ENCODE measurements at regions not wholly inside any gene's neighbourhood (a gene's known extent, or its start where the extent isn't known, plus 50 kb on each side); places are given as distances from the start of the nearest gene placed in this dataset.
"Not testable (repeated sequence)": the region's sequence is repeated elsewhere in the genome, so short reads cannot be mapped to it uniquely, and the experiment has no call there.

DNA sequence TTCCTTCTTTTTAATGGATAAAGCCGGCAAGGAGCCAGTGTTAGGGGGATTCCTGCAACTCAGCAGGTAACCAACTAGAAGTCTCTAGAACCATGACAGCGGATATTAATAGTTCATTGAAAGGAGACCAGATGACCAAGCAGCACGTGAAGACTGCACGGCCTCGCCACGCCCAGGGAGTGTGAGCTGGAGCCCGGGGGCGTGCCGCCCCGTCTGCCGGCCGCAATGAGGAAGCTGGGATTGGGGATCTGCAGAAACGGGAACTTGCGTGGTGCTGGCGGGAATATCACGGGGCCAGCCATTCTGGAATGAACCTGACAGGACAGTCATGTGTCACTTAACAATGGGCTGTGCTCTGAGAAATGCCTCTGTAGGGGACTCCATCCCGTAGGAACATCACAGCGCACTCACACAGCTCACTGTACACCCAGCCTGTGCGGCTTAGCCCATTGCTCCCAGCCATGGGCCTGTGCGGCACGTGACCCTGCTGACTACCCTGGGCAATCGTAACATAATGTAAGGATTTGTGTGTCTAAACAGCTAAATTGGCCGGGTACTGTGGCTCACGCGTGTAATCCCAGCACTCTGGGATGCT is 4092.8 kb upstream of the TPTE start:
- DNase-seq (ENCODE audit: low read depth): not testable (repeated sequence)

DNA sequence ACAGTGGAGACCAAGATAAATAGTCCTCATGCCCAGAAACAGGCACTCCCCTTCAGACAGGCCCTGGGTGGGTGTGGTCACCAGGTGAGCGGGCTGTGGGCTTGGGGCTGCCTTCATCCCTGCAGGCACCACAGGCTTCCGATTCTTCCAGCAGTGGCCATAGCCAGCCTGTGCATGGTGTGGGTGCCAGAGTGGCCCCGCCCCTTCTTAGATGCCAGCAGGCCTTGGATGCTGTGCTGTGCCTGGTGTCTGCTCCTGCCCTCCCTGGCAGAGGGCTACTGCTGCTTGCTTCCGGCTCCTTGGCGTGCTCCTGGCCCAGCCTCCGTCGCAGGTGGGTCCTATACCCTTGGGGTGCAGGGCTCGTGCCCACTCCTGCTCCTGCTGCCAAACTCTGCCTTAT is 4091.5 kb upstream of the TPTE start:
- not testable (repeated sequence) for DNase-seq (ENCODE audit: low read depth)

DNA sequence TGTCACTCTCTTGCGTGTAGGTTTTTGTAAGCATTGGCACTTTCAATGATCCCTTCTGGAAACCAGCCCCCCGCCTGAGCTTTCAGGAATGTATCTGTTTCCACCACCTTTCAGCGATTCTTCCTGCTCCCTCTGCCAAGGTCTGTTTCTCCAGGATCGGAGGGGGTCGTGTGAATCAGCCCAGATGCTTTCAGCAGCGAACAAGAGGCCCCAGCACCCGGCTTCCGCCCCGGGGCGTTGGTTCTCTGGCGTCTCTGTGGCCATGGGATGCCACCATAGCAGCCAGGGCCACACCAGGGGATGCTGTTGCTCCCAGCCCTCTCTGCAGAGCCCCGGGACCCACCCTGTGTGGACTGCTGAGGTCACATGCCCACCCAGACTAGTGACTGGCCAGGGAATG is 4088.2 kb upstream of the TPTE start:
- DNase-seq (ENCODE audit: low read depth): not testable (repeated sequence)

DNA sequence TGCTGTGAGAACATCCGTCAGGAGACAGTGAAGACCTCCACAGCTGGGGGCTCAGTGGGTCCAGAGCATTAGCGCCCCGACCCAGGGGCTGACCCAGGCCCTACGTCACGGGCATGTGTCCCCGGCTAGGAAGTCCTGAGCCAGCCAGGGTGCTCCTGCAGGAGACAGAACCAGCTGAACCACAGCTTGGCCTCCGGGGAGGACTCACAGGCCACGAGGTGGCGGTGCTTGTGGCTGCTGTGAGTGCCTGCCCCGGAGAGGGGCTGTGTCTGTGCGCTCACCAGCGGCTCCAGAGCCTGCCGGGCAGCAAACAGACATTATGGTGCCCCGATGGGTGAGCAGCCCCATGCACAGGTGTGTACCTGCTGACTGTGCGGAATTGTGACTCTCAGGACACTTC is 4085.2 kb upstream of the TPTE start:
- not testable (repeated sequence) for DNase-seq (ENCODE audit: low read depth)

DNA sequence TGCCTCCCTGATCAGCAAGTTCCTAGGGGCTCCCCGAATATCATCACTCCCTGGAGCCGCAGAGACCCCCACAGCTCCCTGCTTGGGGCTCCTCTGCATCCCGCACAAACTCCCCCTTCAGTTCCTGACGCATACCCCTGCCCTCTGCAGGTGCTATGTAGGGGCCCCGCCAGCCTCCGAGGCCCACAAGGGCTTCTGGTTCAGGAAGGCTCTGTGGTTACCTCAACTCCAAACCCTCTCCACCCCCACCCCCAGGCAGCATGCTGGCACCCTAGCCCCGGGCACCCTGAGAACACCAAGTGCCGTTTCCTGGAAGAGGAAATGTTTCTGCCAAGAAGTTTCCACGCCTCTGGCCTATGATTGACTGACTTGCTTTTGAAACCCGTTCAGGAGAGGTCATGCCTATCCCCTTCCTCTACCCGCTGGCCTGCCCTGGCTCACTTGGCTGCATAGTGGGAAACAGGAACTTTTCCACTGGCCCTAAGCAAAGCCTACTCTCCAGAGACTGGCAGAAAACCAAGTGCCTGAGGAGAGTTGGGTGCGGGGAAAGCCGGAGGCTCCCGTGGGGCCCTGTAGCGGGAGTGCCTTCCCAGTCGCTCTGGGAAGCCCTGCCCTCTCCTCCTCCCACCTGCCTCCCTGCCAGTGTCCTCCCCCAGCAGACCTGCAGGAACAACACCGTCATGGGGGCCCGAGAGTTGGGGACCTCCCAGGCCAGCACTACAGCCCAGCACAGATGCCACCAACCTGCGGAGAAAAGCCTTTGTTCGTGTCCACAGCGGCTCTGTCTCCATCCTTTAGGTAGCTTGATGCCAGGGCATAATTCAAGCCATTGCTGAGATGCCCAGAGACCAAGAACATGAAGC is 4084.2 kb upstream of the TPTE start:
- DNase-seq (ENCODE audit: low read depth): not testable (repeated sequence)

DNA sequence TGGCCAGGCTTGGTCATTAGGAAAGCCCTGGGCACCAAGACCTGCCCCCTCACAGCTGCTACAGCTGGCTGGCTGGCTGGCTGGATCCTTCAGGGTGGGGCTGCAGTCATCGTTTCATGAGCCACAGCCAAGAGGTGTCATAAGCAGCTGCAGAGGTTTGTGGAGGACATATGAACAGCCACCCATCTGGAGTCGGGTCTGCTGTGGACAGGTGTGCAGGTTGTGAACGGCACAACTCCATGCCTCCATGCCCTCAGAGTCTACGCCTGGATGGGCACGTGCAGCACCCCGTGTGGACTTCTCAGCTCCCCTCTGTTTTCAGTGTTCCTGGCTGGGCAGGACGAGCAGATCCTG is 4083.6 kb upstream of the TPTE start:
- not testable (repeated sequence) for DNase-seq (ENCODE audit: low read depth)

DNA sequence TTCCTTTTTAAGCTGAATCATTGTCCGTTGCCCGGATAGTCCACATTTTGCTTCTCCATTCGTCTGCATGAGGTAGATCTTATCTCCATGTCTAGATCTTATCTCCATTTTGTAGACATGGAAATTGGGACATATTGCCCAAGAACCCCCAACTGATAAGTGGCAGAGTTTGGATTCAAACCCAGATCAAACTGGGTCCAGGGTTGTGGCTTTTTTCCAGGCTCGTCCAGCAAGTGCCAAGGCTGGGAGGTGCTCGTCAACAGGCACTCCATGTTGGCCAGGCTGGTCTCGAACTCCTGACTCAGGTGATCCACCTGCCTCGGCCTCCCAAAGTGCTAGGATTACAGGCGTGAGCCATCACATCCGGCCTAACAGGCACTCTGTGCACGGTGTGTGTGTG is 4082.3 kb upstream of the TPTE start:
- not testable (repeated sequence) for DNase-seq (ENCODE audit: low read depth)

DNA sequence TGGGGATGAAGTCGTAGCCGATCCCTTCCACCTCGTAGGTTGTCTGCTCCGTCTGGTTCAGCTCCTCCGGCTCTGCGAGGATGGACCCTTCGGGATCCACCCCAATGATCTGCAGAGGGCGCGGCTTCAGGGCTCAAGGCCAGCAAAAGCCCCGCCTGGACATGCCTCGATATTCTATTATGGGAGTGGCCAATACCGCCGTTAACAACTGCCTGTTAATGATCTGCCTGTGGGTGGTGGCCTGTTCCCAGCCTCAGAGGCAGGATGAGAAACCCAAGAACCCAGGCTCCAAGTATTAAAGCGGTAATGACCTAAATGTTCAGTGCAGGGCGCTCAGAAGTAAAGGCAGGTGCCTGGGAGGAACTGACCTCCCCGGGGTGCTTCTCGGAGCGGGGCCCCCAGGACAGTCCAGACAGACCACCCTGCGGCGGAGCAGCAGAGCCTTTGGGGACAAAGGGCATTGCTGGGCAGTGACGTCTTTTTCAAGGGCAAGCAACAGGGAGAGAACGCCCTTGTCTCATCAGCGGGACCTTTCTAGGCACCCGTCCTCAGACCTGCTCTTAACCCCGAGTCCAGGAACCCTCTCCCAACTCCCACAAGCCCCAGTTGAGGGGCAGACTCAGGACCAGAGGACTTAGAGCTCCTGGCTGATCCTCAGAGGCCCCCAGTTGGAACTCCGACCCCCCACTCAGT is 4066.6 kb upstream of the TPTE start:
- not testable (repeated sequence) for DNase-seq (ENCODE audit: low read depth)

DNA sequence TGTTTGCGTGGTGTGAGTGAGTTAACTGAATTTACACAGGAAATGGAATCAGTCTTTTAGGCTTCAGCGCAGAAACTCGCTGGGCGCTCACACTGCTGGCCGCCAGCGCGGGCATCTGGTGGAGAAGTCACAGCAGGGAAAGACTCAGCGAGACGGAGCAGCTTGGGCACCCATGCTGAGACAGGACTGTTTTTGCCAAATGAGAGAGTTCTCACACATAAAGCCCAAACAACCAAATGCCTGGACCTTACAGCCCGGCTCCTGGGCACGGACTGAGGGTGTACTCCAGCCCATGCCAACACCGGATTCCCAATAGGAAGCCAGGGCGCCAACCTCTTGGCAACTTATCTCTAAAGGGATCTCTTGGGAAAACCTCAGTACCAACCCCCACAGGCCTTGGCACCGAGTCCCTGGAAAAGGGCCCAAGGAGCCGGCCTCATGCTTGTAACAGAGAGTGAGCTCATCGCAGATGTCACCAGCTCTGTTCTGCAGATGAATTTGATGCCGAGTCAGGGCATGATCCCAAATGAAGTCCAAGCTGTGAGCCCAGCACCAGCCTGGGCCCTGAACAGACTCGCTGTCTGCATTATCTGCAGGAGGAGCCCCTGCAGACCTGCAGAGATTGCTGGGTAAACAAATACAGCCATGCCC is 4065.2 kb upstream of the TPTE start:
- DNase-seq (ENCODE audit: low read depth): not testable (repeated sequence)

DNA sequence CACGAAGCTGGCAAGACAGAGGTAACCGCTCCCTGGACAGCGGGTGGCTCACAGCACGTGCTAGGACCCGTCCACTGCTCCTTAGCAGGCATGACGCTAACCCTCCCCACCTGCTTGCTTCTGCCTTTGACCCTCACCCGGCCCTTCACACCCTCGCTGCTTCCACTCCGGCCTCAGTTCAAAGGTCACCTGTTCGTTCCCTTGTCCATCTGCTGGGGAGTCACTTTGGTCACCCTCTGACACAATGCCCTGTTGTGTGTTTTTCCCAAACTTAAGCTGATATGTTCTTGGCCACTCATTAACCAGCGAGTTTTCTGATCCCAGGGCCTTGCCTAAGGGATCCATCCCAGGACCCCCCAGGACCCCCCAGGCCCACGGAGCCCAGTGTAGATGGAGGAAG is 4061.6 kb upstream of the TPTE start:
- not testable (repeated sequence) for DNase-seq (ENCODE audit: low read depth)

DNA sequence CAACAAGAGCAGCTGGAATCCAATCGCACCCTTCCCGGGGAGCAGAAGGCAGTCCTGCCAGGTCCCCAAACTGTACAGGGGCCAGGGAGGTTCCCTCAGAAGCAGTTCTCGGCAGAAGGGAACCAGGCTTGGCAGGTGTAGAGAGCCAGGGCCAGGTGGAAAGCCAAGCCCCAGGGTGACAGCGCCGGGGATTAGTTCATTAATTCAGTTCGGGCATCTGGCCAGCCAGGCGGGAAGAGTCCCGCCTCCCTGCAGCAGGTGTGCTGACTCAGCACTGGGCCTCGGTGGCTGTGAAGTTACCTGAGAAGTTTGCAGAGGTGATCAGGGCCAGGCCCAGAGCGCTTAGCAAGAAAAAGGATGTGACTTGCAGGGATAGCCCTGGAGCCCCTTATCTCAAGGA is 4060.0 kb upstream of the TPTE start:
- not testable (repeated sequence) for DNase-seq (ENCODE audit: low read depth)

DNA sequence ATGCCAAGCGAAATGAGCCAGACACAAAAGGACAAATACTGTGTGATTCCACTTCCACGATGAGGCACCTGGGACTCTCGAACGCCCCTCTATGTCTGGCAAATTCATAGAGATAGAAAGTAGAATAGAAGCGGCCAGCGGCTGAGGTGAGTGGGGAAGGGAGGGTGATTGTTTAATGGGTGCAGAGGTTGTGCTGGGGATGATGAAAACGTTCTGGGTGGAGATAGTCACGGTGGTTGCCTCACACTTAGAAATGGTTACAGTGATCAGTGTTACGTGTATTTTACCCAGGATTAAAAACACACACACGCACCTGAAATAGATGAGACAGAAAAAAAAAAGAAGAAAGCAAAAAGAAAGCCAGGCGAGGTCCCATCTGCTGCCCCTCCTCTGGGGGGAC is 4057.0 kb upstream of the TPTE start:
- not testable (repeated sequence) for DNase-seq (ENCODE audit: low read depth)

DNA sequence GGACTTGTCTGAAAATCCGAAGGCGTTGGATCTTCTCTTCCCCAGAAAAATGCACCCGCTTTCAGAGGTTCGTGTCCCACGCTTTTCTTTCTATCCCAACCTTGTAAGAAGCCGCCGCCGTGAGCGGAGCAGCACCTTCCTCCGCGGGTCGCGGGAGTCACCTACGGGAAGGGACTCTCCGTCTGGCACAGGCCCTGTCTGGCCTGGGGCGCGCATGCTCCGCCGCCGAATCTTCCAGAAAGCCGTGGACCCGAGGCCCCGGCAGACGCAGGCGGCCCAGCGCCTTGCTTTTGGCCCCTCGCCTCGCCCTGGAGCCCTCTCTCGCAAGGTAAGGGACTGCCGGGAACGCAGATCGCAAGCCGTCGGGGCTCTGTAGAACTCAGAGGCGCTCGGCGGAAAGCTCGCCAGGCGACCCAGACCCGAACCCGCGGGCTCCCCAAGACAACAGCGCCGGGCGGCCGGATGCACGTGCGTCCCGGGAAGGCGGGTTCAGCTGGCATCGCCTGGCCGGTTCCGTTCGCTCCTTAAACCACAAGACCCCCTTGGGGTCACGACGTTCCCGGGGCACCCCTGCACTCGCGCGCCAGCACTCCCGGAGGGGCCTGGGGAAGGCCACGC is 4055.2 kb upstream of the TPTE start:
- DNase-seq (ENCODE audit: low read depth): not testable (repeated sequence)

DNA sequence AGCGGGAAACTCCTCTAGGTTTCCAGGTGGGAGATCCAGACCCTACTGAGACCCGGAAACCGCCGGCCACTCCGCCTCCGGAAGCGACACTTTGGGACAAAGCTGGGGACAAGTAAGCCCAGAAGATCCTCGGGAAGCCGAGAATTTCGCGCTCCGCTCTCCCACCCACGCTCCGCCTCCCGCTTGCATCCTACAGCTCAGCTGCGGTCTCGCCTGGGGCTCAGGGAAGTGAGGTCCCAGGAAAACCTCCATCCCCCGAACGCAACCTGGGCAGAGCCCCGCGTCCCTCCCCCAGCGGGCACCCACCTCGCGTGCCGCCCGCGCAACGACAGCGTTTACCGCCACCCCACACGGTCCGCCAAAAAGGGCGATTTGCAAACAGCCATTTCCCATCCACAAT is 4054.7 kb upstream of the TPTE start:
- DNase-seq (ENCODE audit: low read depth): not testable (repeated sequence)

DNA sequence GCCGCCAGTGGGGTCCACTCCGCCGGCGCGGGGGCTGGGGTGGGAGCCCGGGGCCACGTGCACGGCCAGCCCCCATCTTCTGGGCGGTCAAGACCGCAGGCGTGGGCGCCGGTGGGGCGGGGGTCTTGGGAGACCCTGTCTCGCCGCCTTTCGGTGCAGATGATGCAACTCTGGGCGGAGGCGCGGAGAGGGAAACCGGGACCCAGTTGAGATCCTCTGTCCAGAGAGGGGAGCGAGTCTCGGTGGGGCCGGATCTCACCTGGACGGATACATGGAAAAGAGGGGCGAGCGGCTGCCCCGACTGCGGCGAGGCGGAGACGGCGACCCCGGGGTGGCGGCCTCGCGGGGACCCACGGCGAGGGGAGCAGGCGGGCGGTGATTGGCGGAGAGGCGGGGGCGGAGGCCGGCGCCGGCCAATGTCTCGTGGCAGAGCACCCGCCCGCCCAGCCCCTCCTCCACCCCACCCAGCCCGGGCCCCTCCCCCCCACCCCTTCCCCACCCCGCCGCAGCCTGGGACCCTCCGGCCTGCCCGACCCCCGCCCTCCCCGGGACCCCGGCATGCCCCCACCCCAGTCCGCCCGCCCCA is 4054.1 kb upstream of the TPTE start:
- not testable (repeated sequence) for DNase-seq (ENCODE audit: low read depth)

DNA sequence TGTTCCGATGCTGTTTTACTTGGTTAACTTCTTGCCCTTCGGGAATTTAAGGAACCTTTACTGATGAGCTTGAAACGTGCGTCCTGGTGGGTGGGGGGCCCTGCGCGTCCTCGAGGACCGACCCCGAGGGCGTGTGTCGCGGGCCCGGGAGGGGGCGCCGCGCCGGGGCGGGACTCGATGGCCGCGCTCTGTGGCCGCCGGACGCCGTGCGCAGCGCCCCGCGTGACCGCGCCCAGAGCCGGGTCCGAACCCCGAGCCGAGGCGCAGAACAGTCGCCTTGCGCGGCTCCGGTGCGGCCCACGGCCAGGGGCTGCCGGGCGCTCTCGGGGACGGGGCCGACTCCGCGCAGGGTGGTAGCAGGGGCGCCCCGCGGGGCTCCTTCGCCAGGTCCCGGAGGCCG is 4053.5 kb upstream of the TPTE start:
- DNase-seq (ENCODE audit: low read depth): not testable (repeated sequence)

DNA sequence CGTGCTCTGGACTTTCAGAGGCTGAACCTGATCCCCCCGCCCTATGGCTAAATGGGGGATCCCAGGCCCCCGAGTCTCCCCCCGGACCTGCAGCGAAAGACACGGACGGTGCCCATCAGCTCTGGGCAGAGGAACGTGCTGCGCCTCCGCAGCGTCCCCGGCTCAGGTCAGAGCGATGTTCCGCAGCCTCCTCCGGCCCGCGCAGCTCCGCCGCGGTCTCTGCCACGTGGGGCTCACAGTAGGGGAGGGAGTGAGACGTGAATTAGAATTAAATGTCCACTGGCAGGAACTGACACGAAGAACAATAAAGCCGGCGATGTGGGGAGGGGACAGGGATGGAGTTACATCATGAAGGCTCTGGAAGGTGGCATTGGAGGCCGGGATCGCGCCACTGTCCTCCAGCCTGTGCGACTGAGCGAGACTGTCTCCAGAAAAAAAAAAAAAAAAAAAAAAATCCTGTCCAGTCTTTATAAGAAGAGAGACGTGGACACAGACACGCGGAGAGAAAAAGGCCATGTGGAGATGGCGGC is 4053.0 kb upstream of the TPTE start:
- not testable (repeated sequence) for DNase-seq (ENCODE audit: low read depth)

DNA sequence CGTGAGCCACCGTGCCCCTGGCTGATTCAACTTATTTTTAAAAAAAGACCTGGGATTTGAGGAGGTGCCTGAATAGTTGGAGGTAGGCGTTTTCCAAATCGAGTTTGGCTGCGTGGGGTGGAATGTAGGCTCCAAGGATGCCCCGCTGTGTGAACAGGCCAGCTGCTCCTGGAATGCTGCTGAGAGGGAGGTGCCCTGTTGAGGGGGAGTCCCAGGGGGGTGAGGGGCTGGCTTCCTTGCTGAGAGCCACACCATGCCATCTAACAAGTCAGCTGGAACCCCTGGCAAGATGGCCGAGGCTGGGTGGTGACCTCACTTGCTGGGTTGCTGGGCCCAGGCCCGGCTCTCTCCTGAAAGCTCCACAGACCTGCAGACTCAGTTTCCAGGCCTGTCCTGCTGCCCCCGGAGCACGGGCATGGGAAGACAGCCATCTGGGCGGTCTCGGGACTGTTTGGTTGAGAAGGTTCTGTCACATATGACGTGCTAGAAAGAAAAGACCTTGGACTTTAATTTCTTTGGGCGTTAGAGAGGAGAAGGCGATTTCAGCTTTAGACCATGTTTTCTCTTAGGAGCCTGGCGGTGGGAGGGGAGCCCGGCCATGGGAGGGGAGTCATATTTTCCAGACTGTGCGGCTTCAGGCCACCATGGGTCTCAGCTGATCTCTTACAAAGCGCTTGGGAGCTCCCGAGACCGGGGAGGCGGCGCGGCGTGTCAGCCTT is 4047.0 kb upstream of the TPTE start:
- DNase-seq (ENCODE audit: low read depth): not testable (repeated sequence)

DNA sequence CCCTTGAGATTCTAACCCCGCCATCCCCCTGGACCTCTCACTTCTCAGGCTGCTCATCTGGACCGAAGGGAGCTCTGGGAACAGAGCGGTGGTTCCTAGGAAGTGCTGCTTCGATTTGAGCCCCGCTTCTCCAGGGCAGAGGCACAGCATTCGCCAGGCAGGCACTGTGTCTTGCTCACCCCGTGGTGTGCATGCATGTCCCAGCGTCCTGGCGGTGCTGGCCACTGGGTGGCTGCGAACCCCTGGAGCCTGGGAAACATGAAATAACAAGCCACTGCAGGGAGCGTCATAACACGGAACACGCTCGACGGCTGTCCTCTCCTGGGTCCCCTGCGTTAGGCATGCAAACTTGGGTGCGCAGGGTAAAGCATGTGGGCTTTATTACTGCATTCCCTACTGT is 4040.3 kb upstream of the TPTE start:
- DNase-seq (ENCODE audit: low read depth): not testable (repeated sequence)

DNA sequence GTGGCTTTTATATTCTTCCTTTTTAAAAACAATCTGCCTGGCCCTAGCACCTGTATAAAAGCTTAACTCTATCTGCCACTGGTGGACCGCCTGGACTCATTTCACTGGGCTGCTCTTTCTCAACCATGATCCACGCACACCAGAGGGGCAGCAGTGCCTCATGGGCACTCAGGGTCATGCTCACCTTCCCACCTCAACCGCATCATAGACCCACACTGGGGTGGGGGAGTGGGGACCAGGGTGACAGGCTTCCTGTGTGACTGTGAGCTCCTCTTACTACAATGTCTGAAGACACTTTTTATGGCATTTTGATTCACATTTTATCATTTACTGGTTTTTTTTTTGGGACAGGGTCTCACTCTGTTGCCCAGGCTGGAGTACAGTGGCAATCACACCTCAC is 4038.8 kb upstream of the TPTE start:
- not testable (repeated sequence) for DNase-seq (ENCODE audit: low read depth)

All from Daoy (cell line).